ENCODE measurements at regions not wholly inside any gene's neighbourhood (a gene's known extent, or its start where the extent isn't known, plus 50 kb on each side); places are given as distances from the start of the nearest gene placed in this dataset.

- TF ChIP-seq CTCF (IDR thresholded peaks at IDR 0.05; ENCODE audit: control extremely low read depth in 1 of 3, insufficient read depth in 1 of 3, low read depth in 1 of 3, low read length in 3 of 3) = no peak
- no peak for TF ChIP-seq EZH2 (IDR thresholded peaks at IDR 0.05; ENCODE audit: low read depth, low read length, severe bottlenecking)
- TF ChIP-seq POLR2A (IDR thresholded peaks at IDR 0.05; ENCODE audit: control extremely low read depth in 1 of 2, low read depth in 2 of 2, low read length in 2 of 2) = no peak
- no peak for TF ChIP-seq RAD21 (IDR thresholded peaks at IDR 0.05 in 1 of 2, conservative IDR thresholded peaks at IDR 0.05 in 1 of 2; ENCODE audit: low read depth in 2 of 2, low read length in 2 of 2)
- TF ChIP-seq CEBPB (IDR thresholded peaks at IDR 0.05; ENCODE audit: low read depth, low read length) = no peak
- no peak for TF ChIP-seq YY1 (IDR thresholded peaks at IDR 0.05; ENCODE audit: low read depth, low read length)
- no peak for TF ChIP-seq POLR2AphosphoS5 (IDR thresholded peaks at IDR 0.05; ENCODE audit: low read depth, low read length)
- no peak for TF ChIP-seq TAF1 (IDR thresholded peaks at IDR 0.05; ENCODE audit: low read depth, low read length)
- no peak for TF ChIP-seq SIX5 (IDR thresholded peaks at IDR 0.05; ENCODE audit: low read depth, low read length)
- TF ChIP-seq JUND (IDR thresholded peaks at IDR 0.05; ENCODE audit: low read length) = no peak
- TF ChIP-seq CHD2 (IDR thresholded peaks at IDR 0.05; ENCODE audit: low read length) = no peak
- no peak for TF ChIP-seq SP1 (IDR thresholded peaks at IDR 0.05; ENCODE audit: low read depth, low read length)
- no peak for TF ChIP-seq MAFK (IDR thresholded peaks at IDR 0.05; ENCODE audit: low read depth, low read length)
- TF ChIP-seq FOSL1 (IDR thresholded peaks at IDR 0.05; ENCODE audit: insufficient read depth, low read depth, low read length) = no peak
These were observed 731.5 kb upstream of the CDH9 start for GRCh38 chr5:27769748-27770402.

Data from H1 (cell line).